ENCODE measurements at regions not wholly inside any gene's neighbourhood (a gene's known extent, or its start where the extent isn't known, plus 50 kb on each side); places are given as distances from the start of the nearest gene placed in this dataset.

- Histone ChIP-seq H3K9me3 (no peaks in the 10 kb centered on the region), H3K27me3 (replicated peaks; ENCODE audit: control insufficient read depth, insufficient read depth, low read length) (no peaks in the 10 kb centered on the region), H3K36me3 (ENCODE audit: control insufficient read depth, insufficient read depth, low read length) (no peaks in the 10 kb centered on the region), H3K4me1 (no peaks in the 10 kb centered on the region), H3K4me3 (ENCODE audit: low read depth, low read length) (no peak overlapping the region)
- H3K4me3 Mint-ChIP-seq (ENCODE audit: unreplicated experiment), result no peak overlapping the region
- H3K36me3 Mint-ChIP-seq (ENCODE audit: insufficient read depth, unreplicated experiment), result no peaks in the 10 kb centered on the region
- no TSS peak for BruUV-seq (replicated peaks)
- TF ChIP-seq, protein P1, sequence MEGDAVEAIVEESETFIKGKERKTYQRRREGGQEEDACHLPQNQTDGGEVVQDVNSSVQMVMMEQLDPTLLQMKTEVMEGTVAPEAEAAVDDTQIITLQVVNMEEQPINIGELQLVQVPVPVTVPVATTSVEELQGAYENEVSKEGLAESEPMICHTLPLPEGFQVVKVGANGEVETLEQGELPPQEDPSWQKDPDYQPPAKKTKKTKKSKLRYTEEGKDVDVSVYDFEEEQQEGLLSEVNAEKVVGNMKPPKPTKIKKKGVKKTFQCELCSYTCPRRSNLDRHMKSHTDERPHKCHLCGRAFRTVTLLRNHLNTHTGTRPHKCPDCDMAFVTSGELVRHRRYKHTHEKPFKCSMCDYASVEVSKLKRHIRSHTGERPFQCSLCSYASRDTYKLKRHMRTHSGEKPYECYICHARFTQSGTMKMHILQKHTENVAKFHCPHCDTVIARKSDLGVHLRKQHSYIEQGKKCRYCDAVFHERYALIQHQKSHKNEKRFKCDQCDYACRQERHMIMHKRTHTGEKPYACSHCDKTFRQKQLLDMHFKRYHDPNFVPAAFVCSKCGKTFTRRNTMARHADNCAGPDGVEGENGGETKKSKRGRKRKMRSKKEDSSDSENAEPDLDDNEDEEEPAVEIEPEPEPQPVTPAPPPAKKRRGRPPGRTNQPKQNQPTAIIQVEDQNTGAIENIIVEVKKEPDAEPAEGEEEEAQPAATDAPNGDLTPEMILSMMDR (IDR thresholded peaks at IDR 0.05; ENCODE audit: insufficient read depth in 1 of 2, low read depth in 1 of 2, low read length in 1 of 2, severe bottlenecking in 1 of 2, unreplicated experiment in 1 of 2), result no peak
- CTCF ChIA-PET, result no interaction called here
- H3K9me3 Mint-ChIP-seq (ENCODE audit: unreplicated experiment), result no peaks in the 10 kb centered on the region
- H3K27ac Mint-ChIP-seq (ENCODE audit: unreplicated experiment), result no peak overlapping the region
- POLR2A ChIA-PET, result no interaction called here
- DNase-seq, result no peak
- intact Hi-C loops (cut with micrococcal nuclease; ENCODE audit: unreplicated experiment), result no loop called here
- no peaks in the 10 kb centered on the region for H3K27me3 Mint-ChIP-seq (ENCODE audit: insufficient read depth, unreplicated experiment)
- H3K4me1 Mint-ChIP-seq (ENCODE audit: low read depth, unreplicated experiment), result no peaks in the 10 kb centered on the region
Observed at GRCh38 chr9:30012622-30013021, 2371.8 kb upstream of the ACO1 start.

- H3K9me3 ChIP-seq, result no peaks in the 10 kb centered on the region
- Mint-ChIP-seq H3K9me3 (ENCODE audit: unreplicated experiment) (no peaks in the 10 kb centered on the region), H3K27me3 (ENCODE audit: insufficient read depth, unreplicated experiment) (no peaks in the 10 kb centered on the region), H3K4me1 (ENCODE audit: low read depth, unreplicated experiment) (no peaks in the 10 kb centered on the region), H3K36me3 (ENCODE audit: insufficient read depth, unreplicated experiment) (no peaks in the 10 kb centered on the region), H3K27ac (ENCODE audit: unreplicated experiment) (no peak overlapping the region), H3K4me3 (ENCODE audit: unreplicated experiment) (no peak overlapping the region)
- no TSS peak for BruUV-seq (replicated peaks)
- POLR2A ChIA-PET, result no interaction called here
- no peaks in the 10 kb centered on the region for H3K4me1 ChIP-seq
- H3K4me3 ChIP-seq (ENCODE audit: low read depth, low read length), result no peak overlapping the region
- H3K27me3 ChIP-seq (replicated peaks; ENCODE audit: control insufficient read depth, insufficient read depth, low read length), result no peaks in the 10 kb centered on the region
- CTCF ChIA-PET, result no interaction called here
- no peaks in the 10 kb centered on the region for H3K36me3 ChIP-seq (ENCODE audit: control insufficient read depth, insufficient read depth, low read length)
- intact Hi-C loops (cut with micrococcal nuclease; ENCODE audit: unreplicated experiment), result no loop called here
- DNase-seq, result no peak
- TF ChIP-seq, protein P1 (IDR thresholded peaks at IDR 0.05; ENCODE audit: insufficient read depth in 1 of 2, low read depth in 1 of 2, low read length in 1 of 2, severe bottlenecking in 1 of 2, unreplicated experiment in 1 of 2), result no peak
Observed at GRCh38 chr9:30015073-30015472, 2369.4 kb upstream of the ACO1 start.

- H3K27ac Mint-ChIP-seq (ENCODE audit: unreplicated experiment), result no peak overlapping the region
- H3K27me3 ChIP-seq (replicated peaks; ENCODE audit: control insufficient read depth, insufficient read depth, low read length), result no peaks in the 10 kb centered on the region
- H3K36me3 ChIP-seq (ENCODE audit: control insufficient read depth, insufficient read depth, low read length), result no peaks in the 10 kb centered on the region
- TF ChIP-seq, protein P1 (IDR thresholded peaks at IDR 0.05; ENCODE audit: insufficient read depth in 1 of 2, low read depth in 1 of 2, low read length in 1 of 2, severe bottlenecking in 1 of 2, unreplicated experiment in 1 of 2), result no peak
- no peak overlapping the region for H3K4me3 ChIP-seq (ENCODE audit: low read depth, low read length)
- intact Hi-C loops (cut with micrococcal nuclease; ENCODE audit: unreplicated experiment), result no loop called here
- no peaks in the 10 kb centered on the region for H3K27me3 Mint-ChIP-seq (ENCODE audit: insufficient read depth, unreplicated experiment)
- no peaks in the 10 kb centered on the region for H3K9me3 Mint-ChIP-seq (ENCODE audit: unreplicated experiment)
- no peak overlapping the region for H3K4me3 Mint-ChIP-seq (ENCODE audit: unreplicated experiment)
- BruUV-seq (replicated peaks), result no TSS peak
- no peaks in the 10 kb centered on the region for H3K4me1 Mint-ChIP-seq (ENCODE audit: low read depth, unreplicated experiment)
- ChIA-PET POLR2A (no interaction called here), CTCF (no interaction called here)
- H3K4me1 ChIP-seq, result no peaks in the 10 kb centered on the region
- no peak for DNase-seq
- no peaks in the 10 kb centered on the region for H3K9me3 ChIP-seq
- H3K36me3 Mint-ChIP-seq (ENCODE audit: insufficient read depth, unreplicated experiment), result no peaks in the 10 kb centered on the region
Observed at GRCh38 chr9:30020161-30020560, 2364.3 kb upstream of the ACO1 start.
